Erythroblast (primary cell): ENCODE measurements at regions not wholly inside any gene's neighbourhood (a gene's known extent, or its start where the extent isn't known, plus 50 kb on each side); places are given as distances from the start of the nearest gene placed in this dataset.

Experiments
- DNase-seq, 2 experiments: peaks; one replicate each; lab custom pipeline; 2025; lab: John Stamatoyannopoulos, UW
- GATA1 ChIP-seq: IDR thresholded peaks from 2 replicates; pipeline ENCODE4 v1.6.1; 2011; ENCODE audit warnings: low read depth, mild to moderate bottlenecking, control low read depth, low read length, moderate library complexity
- POLR2A ChIP-seq: IDR thresholded peaks from 2 replicates; pipeline ENCODE4 v1.6.1; 2011; ENCODE audit warnings: mild to moderate bottlenecking, low read length

GRCh38 chr7:96402913-96403312 is 81.0 kb upstream of the SLC25A13 start:
- DNase-seq = no peak
- TF ChIP-seq GATA1 (no peak), POLR2A (no peak)

GRCh38 chr7:96401200-96401599 is 79.3 kb upstream of the SLC25A13 start:
- TF ChIP-seq POLR2A = no peak
- TF ChIP-seq GATA1 = no peak
- DNase-seq = no peak

DNA sequence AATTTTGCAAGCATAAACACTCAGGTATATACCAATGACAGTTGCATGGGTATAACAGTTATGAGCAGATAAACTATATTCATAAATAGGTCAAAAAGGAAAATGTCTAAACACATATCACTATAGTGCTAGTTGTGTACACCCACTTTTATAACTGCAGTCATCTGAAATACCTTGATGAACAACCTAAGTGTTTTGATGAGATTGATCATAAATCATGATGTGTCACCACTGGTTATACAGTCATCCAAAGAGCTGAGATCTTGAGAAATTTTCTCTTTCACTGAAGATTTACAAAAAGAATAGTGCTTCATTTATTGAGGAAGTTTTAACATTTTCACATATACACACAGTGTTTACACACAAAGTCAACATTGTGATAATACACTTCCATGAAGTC is 78.6 kb upstream of the SLC25A13 start:
- no peak for DNase-seq
- TF ChIP-seq POLR2A (no peak), GATA1 (no peak)

DNA sequence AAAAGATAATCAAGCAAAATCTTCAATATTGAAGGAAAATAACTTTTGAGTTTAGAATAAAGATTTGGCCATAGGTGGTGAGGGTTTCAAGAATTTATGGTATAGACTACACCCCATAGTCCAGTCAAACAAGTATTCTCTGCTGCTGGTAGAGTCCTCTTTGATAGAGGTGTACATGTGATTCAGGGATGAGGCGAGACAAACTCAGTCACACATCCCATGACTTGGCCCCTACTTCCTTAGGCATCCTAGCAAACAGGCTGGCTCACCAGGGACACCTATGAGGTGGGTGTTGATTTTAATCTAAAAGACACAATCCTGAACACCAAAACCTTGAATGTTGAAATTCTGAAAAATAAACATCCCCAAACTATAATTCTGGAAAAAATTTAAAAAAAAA is 78.1 kb upstream of the SLC25A13 start:
- TF ChIP-seq POLR2A (no peak), GATA1 (no peak)
- no peak for DNase-seq

DNA sequence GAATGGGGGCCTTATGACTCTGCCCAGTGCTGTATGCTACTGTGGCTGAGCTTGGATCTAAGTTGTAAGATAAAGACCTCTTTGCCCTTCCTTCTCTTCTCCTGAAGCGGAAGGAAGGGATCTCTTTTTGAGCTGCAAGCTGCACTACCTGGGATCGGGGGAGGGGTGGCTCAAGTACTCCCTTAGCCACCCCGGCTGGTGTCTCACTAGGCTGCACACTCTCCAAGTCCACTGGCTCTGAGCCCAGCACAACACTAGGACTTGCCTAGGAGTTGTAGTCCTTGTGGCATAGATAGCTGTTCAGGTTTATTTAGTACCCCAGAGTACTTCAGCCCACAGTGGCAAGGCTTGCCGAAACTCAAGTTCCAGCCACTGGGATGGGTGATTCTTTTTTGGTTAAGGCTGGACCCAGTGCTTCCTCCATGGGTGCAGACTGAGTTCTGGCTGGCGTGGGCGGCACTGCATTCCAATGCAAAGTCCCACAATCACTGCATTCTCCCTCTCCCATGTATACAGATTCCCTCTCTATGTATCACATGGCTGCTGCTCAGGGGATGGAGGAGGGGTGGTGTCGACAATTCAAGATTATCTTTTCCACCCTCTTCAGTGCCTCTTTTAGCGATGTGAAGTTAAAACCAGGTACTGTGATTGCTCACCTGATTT is 76.2 kb upstream of the SLC25A13 start:
- DNase-seq = no peak
- TF ChIP-seq POLR2A (no peak), GATA1 (no peak)

DNA sequence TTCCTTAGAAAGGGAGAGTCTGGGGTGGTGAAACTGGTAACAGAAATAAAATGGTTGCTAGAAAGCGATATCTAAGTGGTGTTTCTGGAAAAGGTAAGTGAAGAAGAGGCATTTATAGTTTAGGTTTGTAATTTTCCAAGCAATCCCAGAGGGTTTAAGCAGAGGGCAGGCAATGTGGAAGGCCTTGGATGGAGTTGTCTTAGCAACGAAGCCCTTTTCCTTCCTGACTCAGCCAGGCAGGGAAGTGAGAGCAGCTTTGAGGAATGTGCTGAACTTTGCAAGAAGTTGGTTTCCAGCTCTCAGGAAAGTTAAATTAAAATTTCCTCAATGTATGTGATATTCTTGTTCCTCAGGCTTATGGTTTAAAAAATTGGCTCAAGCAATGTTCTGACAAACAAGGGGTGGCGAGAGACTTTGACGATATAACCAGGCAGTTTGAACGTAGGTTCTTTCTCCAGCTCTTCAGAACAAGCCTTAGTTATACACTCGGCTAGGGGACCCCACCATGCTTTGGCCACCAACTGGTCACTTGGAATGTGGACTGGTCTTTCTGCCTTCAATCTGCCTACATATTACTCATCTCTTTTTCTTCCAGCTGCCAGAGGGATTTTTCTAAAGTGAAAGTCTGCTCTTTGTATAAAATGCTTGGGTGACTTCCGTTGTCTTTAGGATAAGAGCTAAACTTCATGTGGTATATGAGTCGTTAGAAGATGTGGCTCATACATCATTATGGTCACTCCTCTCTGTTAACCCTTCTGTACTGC is 66.9 kb upstream of the SLC25A13 start:
- DNase-seq = no peak
- TF ChIP-seq GATA1 (no peak), POLR2A (no peak)

- TF ChIP-seq GATA1 = no peak
- TF ChIP-seq POLR2A = no peak
- DNase-seq = no peak
Measured at GRCh38 chr7:96388166-96388565, 66.3 kb upstream of the SLC25A13 start.

DNA sequence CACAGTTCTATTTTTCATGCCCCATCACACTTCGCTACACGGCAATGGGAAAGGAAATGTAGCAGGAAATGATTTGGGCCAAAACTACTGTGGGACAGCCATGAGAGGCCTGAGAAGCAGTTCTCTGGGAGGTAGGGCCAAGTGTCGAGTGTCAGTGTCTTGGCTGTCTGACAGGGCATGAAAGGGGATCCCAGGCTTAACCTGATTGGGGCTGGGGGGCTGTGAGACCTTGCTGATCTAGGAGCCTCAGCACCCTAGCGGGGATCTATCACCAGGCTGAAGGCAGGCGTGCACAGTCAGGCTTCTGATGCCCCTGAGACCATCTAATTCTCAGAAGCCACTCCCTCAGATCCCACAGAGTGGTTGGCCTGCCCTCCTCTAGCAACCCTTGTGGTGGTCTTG is 58.2 kb upstream of the SLC25A13 start:
- no peak for DNase-seq
- no peak for TF ChIP-seq POLR2A
- no peak for TF ChIP-seq GATA1

GRCh38 chr7:96377399-96377798 is 55.5 kb upstream of the SLC25A13 start:
- TF ChIP-seq POLR2A (no peak), GATA1 (no peak)
- DNase-seq = no peak
